ENCODE measurements at regions not wholly inside any gene's neighbourhood (a gene's known extent, or its start where the extent isn't known, plus 50 kb on each side); places are given as distances from the start of the nearest gene placed in this dataset.

DNA sequence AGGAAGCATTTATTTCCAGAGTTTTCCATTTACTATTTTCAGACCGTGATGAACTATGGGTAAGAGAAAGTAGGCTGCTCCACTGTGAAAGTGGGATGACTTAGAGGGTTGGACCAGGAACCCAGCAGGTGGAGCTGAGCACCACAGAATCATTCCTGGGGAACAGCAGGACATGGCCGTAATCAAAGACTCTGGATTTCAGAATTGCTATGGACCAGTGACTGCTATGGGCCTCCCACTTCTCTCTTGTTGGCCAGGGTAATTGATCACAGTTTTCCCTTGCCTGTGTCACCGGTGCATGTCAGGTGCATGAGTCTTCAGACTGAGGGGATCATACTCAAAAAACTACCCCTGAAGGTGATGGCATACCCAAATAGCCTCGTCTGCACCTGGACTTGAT is 90.6 kb upstream of the GPC1 start:
- Histone ChIP-seq H3K27ac (ENCODE audit: low read depth, low read length, poor library complexity, severe bottlenecking) (no peak overlapping the region), H3K27me3 (replicated peaks; ENCODE audit: insufficient read depth, low read depth, low read length, poor library complexity) (no peaks in the 10 kb centered on the region), H3K9me3 (ENCODE audit: low read depth, low read length, poor library complexity, severe bottlenecking) (peaks cover 12% of the 10 kb centered on the region), H3K4me1 (ENCODE audit: insufficient read depth, low read length, poor library complexity, severe bottlenecking) (no peaks in the 10 kb centered on the region), H3K36me3 (ENCODE audit: insufficient read depth, low read length, poor library complexity, severe bottlenecking) (no peaks in the 10 kb centered on the region), H3K4me3 (ENCODE audit: low read depth, low read length, poor library complexity, severe bottlenecking) (no peak overlapping the region)
- BruUV-seq (replicated peaks), result no TSS peak
- no peak for TF ChIP-seq EZH2 (IDR thresholded peaks at IDR 0.05; ENCODE audit: borderline replicate concordance, low read depth, low read length, poor library complexity, severe bottlenecking)
- TF ChIP-seq, protein P1, sequence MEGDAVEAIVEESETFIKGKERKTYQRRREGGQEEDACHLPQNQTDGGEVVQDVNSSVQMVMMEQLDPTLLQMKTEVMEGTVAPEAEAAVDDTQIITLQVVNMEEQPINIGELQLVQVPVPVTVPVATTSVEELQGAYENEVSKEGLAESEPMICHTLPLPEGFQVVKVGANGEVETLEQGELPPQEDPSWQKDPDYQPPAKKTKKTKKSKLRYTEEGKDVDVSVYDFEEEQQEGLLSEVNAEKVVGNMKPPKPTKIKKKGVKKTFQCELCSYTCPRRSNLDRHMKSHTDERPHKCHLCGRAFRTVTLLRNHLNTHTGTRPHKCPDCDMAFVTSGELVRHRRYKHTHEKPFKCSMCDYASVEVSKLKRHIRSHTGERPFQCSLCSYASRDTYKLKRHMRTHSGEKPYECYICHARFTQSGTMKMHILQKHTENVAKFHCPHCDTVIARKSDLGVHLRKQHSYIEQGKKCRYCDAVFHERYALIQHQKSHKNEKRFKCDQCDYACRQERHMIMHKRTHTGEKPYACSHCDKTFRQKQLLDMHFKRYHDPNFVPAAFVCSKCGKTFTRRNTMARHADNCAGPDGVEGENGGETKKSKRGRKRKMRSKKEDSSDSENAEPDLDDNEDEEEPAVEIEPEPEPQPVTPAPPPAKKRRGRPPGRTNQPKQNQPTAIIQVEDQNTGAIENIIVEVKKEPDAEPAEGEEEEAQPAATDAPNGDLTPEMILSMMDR (conservative IDR thresholded peaks at IDR 0.05; ENCODE audit: low read depth, low read length), result no peak
- DNase-seq (ENCODE audit: low spot score), result no peak
- POLR2A ChIA-PET (ENCODE audit: low non-redundant PET), result no interaction called here
- CTCF ChIA-PET, result no interaction called here
- intact Hi-C loops (cut with micrococcal nuclease; ENCODE audit: unreplicated experiment), result no loop called here

DNA sequence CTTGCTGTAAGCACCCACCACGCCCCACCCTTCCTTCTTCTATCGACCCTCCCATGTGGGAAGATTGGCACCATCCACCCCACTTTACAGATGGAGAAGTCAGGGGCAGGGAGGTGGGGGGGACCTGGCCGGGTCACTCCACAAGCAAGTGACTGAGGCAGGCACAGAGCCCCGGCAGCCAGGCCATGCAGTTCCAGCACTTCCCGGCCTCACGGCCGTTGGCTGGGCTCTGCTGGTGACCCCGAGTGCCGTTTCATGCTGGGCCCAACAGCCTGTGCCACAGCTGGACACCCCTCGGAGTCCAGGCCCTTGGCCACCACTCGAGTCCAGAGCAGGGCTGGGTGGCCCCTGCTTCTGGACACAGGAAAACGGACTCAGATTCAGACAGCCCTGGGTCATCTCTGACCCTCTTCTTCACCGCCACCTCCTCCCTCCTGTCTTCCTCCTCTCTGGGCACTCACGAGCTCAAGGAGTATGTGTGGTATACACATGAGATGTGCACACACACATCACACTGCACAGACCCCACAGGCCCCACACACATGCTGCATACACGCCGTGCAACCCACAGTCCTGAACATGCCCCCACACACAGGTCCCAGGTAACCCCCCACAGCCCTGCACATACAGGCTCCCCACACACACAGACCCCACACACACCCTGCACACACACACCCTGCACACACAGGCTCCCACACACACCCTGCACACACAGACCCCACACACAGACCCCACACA is 89.3 kb upstream of the GPC1 start:
- ChIA-PET POLR2A (ENCODE audit: low non-redundant PET) (no interaction called here), CTCF (no interaction called here)
- DNase-seq (ENCODE audit: low spot score), result no peak
- Histone ChIP-seq H3K27me3 (replicated peaks; ENCODE audit: insufficient read depth, low read depth, low read length, poor library complexity) (no peaks in the 10 kb centered on the region), H3K27ac (ENCODE audit: low read depth, low read length, poor library complexity, severe bottlenecking) (no peak overlapping the region), H3K9me3 (ENCODE audit: low read depth, low read length, poor library complexity, severe bottlenecking) (peaks cover 12% of the 10 kb centered on the region), H3K36me3 (ENCODE audit: insufficient read depth, low read length, poor library complexity, severe bottlenecking) (no peaks in the 10 kb centered on the region), H3K4me3 (ENCODE audit: low read depth, low read length, poor library complexity, severe bottlenecking) (no peak overlapping the region), H3K4me1 (ENCODE audit: insufficient read depth, low read length, poor library complexity, severe bottlenecking) (no peaks in the 10 kb centered on the region)
- intact Hi-C loops (cut with micrococcal nuclease; ENCODE audit: unreplicated experiment), result no loop called here
- BruUV-seq (replicated peaks), result no TSS peak
- no peak for TF ChIP-seq EZH2 (IDR thresholded peaks at IDR 0.05; ENCODE audit: borderline replicate concordance, low read depth, low read length, poor library complexity, severe bottlenecking)
- TF ChIP-seq, protein P1 (conservative IDR thresholded peaks at IDR 0.05; ENCODE audit: low read depth, low read length), result no peak

DNA sequence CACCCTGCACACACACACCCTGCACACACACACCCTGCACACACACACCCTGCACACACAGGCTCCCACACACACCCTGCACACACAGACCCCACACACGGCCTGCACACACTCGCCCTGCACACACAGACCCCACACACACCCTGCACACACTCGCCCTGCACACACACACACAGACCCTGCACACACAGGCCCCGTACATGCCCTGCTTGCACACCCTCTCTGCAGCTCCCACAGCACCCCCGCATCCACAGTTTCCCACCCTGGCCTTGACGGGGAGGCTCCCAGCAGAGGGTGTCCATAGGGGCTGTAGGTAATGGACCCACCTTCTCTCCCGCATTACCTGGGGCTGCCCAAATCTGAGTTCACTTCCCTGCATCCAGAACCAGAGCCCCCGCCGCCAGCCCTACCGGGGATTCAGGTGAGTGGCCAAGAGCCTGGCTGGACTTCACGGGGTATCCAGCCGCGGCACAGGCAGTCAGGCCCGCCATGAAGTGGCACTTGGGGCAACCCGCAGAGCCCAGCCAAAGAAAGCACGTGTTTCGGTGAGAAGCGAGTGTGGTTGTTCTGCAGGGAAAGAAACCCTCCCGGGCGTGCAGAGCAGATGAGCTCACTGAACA is 88.6 kb upstream of the GPC1 start:
- no peak for DNase-seq (ENCODE audit: low spot score)
- TF ChIP-seq, protein P1 (conservative IDR thresholded peaks at IDR 0.05; ENCODE audit: low read depth, low read length), result no peak
- no peak for TF ChIP-seq EZH2 (IDR thresholded peaks at IDR 0.05; ENCODE audit: borderline replicate concordance, low read depth, low read length, poor library complexity, severe bottlenecking)
- POLR2A ChIA-PET (ENCODE audit: low non-redundant PET), result no interaction called here
- intact Hi-C loops (cut with micrococcal nuclease; ENCODE audit: unreplicated experiment), result no loop called here
- Histone ChIP-seq H3K9me3 (ENCODE audit: low read depth, low read length, poor library complexity, severe bottlenecking) (peaks cover 12% of the 10 kb centered on the region), H3K4me3 (ENCODE audit: low read depth, low read length, poor library complexity, severe bottlenecking) (no peak overlapping the region), H3K27ac (ENCODE audit: low read depth, low read length, poor library complexity, severe bottlenecking) (no peak overlapping the region), H3K27me3 (replicated peaks; ENCODE audit: insufficient read depth, low read depth, low read length, poor library complexity) (no peaks in the 10 kb centered on the region), H3K4me1 (ENCODE audit: insufficient read depth, low read length, poor library complexity, severe bottlenecking) (no peaks in the 10 kb centered on the region), H3K36me3 (ENCODE audit: insufficient read depth, low read length, poor library complexity, severe bottlenecking) (no peaks in the 10 kb centered on the region)
- CTCF ChIA-PET, result no interaction called here
- BruUV-seq (replicated peaks), result no TSS peak

Data from A673 (cell line).